Kidney (tissue), 13 donors: ENCODE measurements at regions not wholly inside any gene's neighbourhood (a gene's known extent, or its start where the extent isn't known, plus 50 kb on each side); places are given as distances from the start of the nearest gene placed in this dataset.

Source experiments
- DNase-seq, 5 donors: peaks; one replicate each; pipeline ENCODE4 v3.0.0-alpha.2; 2013 to 2020
- FAIRE-seq: peaks from 2 replicates; lab custom pipeline; 2012; peaks lifted over from hg19 to GRCh38; lab: Jason Lieb, UNC
- H3K27ac ChIP-seq, 2 donors: one replicate each; pipeline ENCODE4 v1.7.0; 2013; ENCODE audit warnings: low read depth in 2 of 2, low read length in 2 of 2, inconsistent platforms in 1 of 2
- H3K27me3 ChIP-seq: one replicate; pipeline ENCODE4 v1.7.1; 2013; ENCODE audit warnings: low read length, inconsistent platforms; ENCODE audit not compliant: control insufficient read depth, insufficient read depth
- H3K36me3 ChIP-seq, 3 donors: one replicate each; pipeline versions ENCODE4 v1.7.0 to v1.7.1; 2013; ENCODE audit warnings: low read length in 3 of 3, control low read depth in 1 of 3, inconsistent platforms in 1 of 3; ENCODE audit not compliant: insufficient read depth in 3 of 3, control insufficient read depth in 2 of 3
- H3K4me1 ChIP-seq, 3 donors: one replicate each; pipeline versions ENCODE4 v1.7.0 to v1.7.1; 2013; ENCODE audit warnings: low read length in 3 of 3, inconsistent platforms in 1 of 3, low read depth in 1 of 3; ENCODE audit not compliant: control insufficient read depth in 2 of 3, insufficient read depth in 2 of 3
- H3K4me3 ChIP-seq, 3 donors: one replicate each; pipeline versions ENCODE4 v1.7.0 to v1.8.1; 2013; ENCODE audit warnings: low read length in 3 of 3, control low read depth in 1 of 3, inconsistent platforms in 1 of 3
- H3K9ac ChIP-seq, 3 donors: one replicate each; pipeline versions ENCODE4 v1.7.0 to v1.7.1; 2013; ENCODE audit warnings: low read length in 3 of 3, control low read depth in 1 of 3, inconsistent platforms in 1 of 3
- H3K9me3 ChIP-seq, 3 donors: one replicate each; pipeline versions ENCODE4 v1.7.0 to v1.7.1; 2013; ENCODE audit warnings: low read length in 3 of 3, control low read depth in 1 of 3, inconsistent platforms in 1 of 3; ENCODE audit not compliant: control insufficient read depth in 2 of 3, insufficient read depth in 1 of 3
- CTCF ChIP-seq: IDR thresholded peaks from 3 replicates; pipeline ENCODE4 v1.5.1; 2012; ENCODE audit warnings: mild to moderate bottlenecking, moderate library complexity, borderline replicate concordance; ENCODE audit not compliant: insufficient read depth; ENCODE audit errors: extremely low read depth
- intact Hi-C: fragments of 100-400 bp; cut with DNase I; formaldehyde crosslinking; loops from one replicate; pipeline ENCODE4 v1.11.1; 2022
- donor health status: control.
- donor health status: control.
- donor health status: control.
- donor health status: control.
- donor health status: control.
- donor health status: DM: yes; HTN: yes; CAD: no.
- donor health status: Normal renal cell carcinoma (clear cell type).

DNA sequence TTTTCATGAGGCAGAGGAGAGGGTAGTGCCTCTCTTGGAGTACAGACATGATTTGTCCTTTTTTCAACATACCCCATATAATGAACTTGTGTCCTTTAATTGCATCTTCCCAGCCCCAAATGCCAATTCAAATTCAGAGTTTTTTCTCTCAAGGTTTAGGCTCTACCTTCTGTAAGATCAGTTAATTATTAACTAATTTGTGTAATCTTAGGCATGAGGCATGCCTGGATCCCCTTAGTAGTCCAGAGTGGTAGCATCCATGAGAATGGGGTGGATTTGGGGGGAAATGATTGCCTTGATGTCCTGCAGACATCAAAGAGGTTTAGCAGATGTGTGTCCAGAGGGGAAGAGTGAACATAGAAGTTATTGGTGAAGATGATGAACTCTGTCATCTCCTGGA is 533.3 kb downstream of the LRRC70 start:
- Histone ChIP-seq H3K4me3 (no peak overlapping the region), H3K9ac (no peak overlapping the region), H3K36me3 (no peaks in the 10 kb centered on the region), H3K4me1 (no peaks in the 10 kb centered on the region), H3K27ac (no peak overlapping the region), H3K9me3 (peaks cover 0 to under 1% (median 0%) of the 10 kb centered on the region in 3 donors), H3K27me3 (no peaks in the 10 kb centered on the region)
- TF ChIP-seq CTCF: no peak
- DNase-seq: no peak
- no peak for FAIRE-seq
- intact Hi-C loops: no loop called here

GRCh38 chr5:63101870-63102269 is 523.3 kb downstream of the LRRC70 start:
- no peak overlapping the region for H3K27ac ChIP-seq
- H3K36me3 ChIP-seq: no peaks in the 10 kb centered on the region
- no peak overlapping the region for H3K9ac ChIP-seq
- DNase-seq (no peak), FAIRE-seq (no peak)
- H3K27me3 ChIP-seq: no peaks in the 10 kb centered on the region
- H3K4me1 ChIP-seq: no peaks in the 10 kb centered on the region
- no peak overlapping the region for H3K4me3 ChIP-seq
- H3K9me3 ChIP-seq: peaks cover 0 to 1% (median 0%) of the 10 kb centered on the region in 3 donors
- no peak for TF ChIP-seq CTCF
- intact Hi-C loops: no loop called here

- intact Hi-C loops: no loop called here
- no peak overlapping the region for H3K27ac ChIP-seq
These were observed 518.7 kb downstream of the LRRC70 start for GRCh38 chr5:63097286-63097685.

More at GRCh38 chr5:63097286-63097685, 518.7 kb downstream of the LRRC70 start:
- H3K4me1 ChIP-seq: no peaks in the 10 kb centered on the region
- no peak for FAIRE-seq
- no peak overlapping the region for H3K9ac ChIP-seq
- no peak for DNase-seq
- H3K4me3 ChIP-seq: no peak overlapping the region
- no peaks in the 10 kb centered on the region for H3K9me3 ChIP-seq
- H3K27me3 ChIP-seq: no peaks in the 10 kb centered on the region
- no peaks in the 10 kb centered on the region for H3K36me3 ChIP-seq
- TF ChIP-seq CTCF: no peak
